Mammary epithelial cell (primary cell): ENCODE measurements at regions not wholly inside any gene's neighbourhood (a gene's known extent, or its start where the extent isn't known, plus 50 kb on each side); places are given as distances from the start of the nearest gene placed in this dataset.

Experiments
- CTCF ChIP-seq, 2 donors: IDR thresholded peaks in 1 of 2; conservative IDR thresholded peaks in 1 of 2; 2 replicates each; pipeline ENCODE4 v1.5.1; 2011 to 2012; ENCODE audit warnings: inconsistent platforms in 2 of 2, low read length in 2 of 2, mild to moderate bottlenecking in 2 of 2, control low read depth in 1 of 2, low read depth in 1 of 2; ENCODE audit not compliant: insufficient read depth in 1 of 2; ENCODE audit errors: extremely low read depth in 1 of 2
- EZH2 ChIP-seq: IDR thresholded peaks from 2 replicates; pipeline ENCODE4 v1.6.1; 2012; ENCODE audit warnings: low read length, inconsistent platforms, borderline replicate concordance

GRCh38 chr22:49543876-49544275 is 283.8 kb downstream of the BRD1 start:
- TF ChIP-seq CTCF (conservative IDR thresholded peaks at IDR 0.05 in 1 of 2, IDR thresholded peaks at IDR 0.05 in 1 of 2; ENCODE audit: extremely low read depth in 1 of 2, insufficient read depth in 1 of 2, low read depth in 1 of 2, low read length in 2 of 2) (no peak), EZH2 (no peak)
